Erythroblast (primary cell): ENCODE measurements at regions not wholly inside any gene's neighbourhood (a gene's known extent, or its start where the extent isn't known, plus 50 kb on each side); places are given as distances from the start of the nearest gene placed in this dataset.

Experiments used
- GATA1 ChIP-seq: IDR thresholded peaks from 2 replicates; pipeline ENCODE4 v1.6.1; 2011; ENCODE audit warnings: low read depth, mild to moderate bottlenecking, control low read depth, low read length, moderate library complexity
- POLR2A ChIP-seq: IDR thresholded peaks from 2 replicates; pipeline ENCODE4 v1.6.1; 2011; ENCODE audit warnings: mild to moderate bottlenecking, low read length

DNA sequence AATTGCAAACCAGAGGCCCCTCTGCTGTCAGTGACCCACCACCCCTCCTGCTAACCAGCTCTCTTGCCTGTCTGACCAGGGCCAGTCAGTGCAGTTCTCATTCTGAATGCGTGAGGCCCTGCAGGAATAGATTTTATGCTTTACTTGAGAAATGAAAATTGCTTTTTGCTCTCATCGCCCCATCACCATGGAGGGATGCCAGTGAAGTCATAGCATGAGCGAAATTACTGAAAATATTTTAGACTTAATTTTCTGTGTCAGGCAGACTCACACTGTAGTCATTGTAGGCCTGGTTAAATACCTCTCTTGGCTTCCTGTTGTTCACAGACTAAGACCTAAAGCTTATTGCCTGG lies 490.5 kb upstream of the CDH5 start:
- TF ChIP-seq POLR2A (no peak), GATA1 (no peak)
